ENCODE measurements at regions not wholly inside any gene's neighbourhood (a gene's known extent, or its start where the extent isn't known, plus 50 kb on each side); places are given as distances from the start of the nearest gene placed in this dataset.

DNA sequence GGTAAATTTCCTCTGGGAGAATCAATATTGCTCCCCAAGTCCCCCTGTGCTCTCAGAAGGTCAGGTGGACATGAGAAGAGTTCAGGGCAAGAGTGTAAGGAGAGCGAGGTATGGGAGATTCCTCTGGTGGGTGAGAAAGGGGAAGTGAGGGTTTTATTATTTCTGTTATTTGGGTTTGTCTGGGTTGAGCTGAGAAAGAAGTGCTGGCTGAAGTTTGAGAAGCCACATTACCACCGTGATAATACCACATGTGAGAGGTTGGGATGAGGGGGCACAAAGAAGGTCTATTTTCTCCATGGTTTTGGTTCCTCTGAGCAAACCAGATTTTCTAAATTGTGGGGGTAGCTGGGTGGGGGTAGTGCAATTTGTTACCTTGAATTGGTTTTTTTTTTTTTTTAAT, 350.4 kb downstream of the OSTF1 start:
- TF ChIP-seq BACH2 (CRISPR knock-in tag; IDR thresholded peaks at IDR 0.05; ENCODE audit: borderline replicate concordance) (no peak), TSHZ2 (CRISPR knock-in tag; IDR thresholded peaks at IDR 0.05) (no peak), RARB (CRISPR knock-in tag; IDR thresholded peaks at IDR 0.05) (no peak), CREB5 (CRISPR knock-in tag; IDR thresholded peaks at IDR 0.05; ENCODE audit: low read depth) (no peak), ZFP3 (CRISPR knock-in tag; IDR thresholded peaks at IDR 0.05) (no peak), PPARA (CRISPR knock-in tag; IDR thresholded peaks at IDR 0.05; ENCODE audit: borderline replicate concordance) (no peak), CSDC2 (CRISPR knock-in tag; IDR thresholded peaks at IDR 0.05) (no peak), SNAI2 (CRISPR knock-in tag; IDR thresholded peaks at IDR 0.05) (no peak), ZNF70 (CRISPR knock-in tag; IDR thresholded peaks at IDR 0.05) (no peak)
- TF ChIP-seq, protein P1, sequence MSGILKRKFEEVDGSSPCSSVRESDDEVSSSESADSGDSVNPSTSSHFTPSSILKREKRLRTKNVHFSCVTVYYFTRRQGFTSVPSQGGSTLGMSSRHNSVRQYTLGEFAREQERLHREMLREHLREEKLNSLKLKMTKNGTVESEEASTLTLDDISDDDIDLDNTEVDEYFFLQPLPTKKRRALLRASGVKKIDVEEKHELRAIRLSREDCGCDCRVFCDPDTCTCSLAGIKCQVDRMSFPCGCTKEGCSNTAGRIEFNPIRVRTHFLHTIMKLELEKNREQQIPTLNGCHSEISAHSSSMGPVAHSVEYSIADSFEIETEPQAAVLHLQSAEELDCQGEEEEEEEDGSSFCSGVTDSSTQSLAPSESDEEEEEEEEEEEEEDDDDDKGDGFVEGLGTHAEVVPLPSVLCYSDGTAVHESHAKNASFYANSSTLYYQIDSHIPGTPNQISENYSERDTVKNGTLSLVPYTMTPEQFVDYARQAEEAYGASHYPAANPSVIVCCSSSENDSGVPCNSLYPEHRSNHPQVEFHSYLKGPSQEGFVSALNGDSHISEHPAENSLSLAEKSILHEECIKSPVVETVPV (CRISPR knock-in tag; IDR thresholded peaks at IDR 0.05) = no peak
- TF ChIP-seq, protein P2, sequence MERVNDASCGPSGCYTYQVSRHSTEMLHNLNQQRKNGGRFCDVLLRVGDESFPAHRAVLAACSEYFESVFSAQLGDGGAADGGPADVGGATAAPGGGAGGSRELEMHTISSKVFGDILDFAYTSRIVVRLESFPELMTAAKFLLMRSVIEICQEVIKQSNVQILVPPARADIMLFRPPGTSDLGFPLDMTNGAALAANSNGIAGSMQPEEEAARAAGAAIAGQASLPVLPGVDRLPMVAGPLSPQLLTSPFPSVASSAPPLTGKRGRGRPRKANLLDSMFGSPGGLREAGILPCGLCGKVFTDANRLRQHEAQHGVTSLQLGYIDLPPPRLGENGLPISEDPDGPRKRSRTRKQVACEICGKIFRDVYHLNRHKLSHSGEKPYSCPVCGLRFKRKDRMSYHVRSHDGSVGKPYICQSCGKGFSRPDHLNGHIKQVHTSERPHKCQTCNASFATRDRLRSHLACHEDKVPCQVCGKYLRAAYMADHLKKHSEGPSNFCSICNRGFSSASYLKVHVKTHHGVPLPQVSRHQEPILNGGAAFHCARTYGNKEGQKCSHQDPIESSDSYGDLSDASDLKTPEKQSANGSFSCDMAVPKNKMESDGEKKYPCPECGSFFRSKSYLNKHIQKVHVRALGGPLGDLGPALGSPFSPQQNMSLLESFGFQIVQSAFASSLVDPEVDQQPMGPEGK (CRISPR knock-in tag; IDR thresholded peaks at IDR 0.05; ENCODE audit: borderline replicate concordance) = no peak

All from SK-N-SH treated with all-trans-retinoic acid at 6 μM for 48 hours (cell line).